ENCODE measurements at regions not wholly inside any gene's neighbourhood (a gene's known extent, or its start where the extent isn't known, plus 50 kb on each side); places are given as distances from the start of the nearest gene placed in this dataset.

DNA sequence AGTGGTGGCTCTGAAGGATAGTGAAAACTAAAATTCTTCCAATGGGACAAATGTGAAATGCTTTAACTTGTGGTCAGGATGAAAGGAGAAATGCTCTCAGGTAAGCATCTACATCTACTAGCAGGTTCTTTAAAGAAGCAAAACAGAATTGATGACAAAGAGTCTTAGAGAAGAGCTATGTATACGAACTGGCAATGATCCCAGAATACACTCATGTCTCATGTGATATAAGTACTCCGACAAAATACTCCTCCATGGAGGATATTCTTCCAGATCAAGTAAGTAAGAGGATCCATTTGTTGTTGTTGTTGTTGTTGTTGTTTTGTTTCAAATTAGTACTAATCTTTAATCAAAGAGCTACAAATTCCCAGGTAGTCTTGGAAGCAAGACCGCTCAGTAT lies 174.0 kb upstream of the ATP1B1 start:
- TF ChIP-seq POLR2A (IDR thresholded peaks at IDR 0.05) = no peak
- TF ChIP-seq, protein P1, sequence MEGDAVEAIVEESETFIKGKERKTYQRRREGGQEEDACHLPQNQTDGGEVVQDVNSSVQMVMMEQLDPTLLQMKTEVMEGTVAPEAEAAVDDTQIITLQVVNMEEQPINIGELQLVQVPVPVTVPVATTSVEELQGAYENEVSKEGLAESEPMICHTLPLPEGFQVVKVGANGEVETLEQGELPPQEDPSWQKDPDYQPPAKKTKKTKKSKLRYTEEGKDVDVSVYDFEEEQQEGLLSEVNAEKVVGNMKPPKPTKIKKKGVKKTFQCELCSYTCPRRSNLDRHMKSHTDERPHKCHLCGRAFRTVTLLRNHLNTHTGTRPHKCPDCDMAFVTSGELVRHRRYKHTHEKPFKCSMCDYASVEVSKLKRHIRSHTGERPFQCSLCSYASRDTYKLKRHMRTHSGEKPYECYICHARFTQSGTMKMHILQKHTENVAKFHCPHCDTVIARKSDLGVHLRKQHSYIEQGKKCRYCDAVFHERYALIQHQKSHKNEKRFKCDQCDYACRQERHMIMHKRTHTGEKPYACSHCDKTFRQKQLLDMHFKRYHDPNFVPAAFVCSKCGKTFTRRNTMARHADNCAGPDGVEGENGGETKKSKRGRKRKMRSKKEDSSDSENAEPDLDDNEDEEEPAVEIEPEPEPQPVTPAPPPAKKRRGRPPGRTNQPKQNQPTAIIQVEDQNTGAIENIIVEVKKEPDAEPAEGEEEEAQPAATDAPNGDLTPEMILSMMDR (IDR thresholded peaks at IDR 0.05) = no peak

Data from right lobe of liver (tissue), 4 donors.